ENCODE measurements at regions not wholly inside any gene's neighbourhood (a gene's known extent, or its start where the extent isn't known, plus 50 kb on each side); places are given as distances from the start of the nearest gene placed in this dataset.

DNA sequence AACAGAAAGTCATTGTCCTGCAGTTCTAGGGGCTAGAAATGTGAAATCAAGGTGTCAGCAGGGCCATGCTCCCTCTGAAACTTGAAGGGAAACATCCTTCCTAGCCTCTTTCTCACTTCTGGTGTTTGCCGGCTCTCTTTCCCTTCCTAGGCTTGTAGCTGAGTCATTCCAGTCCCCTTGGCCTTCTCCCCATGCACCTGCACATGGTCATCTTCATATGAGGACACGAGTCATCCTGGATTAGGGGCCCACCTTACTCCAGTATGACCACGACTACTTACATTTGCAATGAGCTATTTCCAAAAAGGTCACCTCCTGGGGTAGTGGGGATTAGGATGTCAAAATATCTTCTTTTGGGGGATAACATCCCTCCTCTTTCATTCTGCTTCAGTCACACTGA is 168.5 kb upstream of the CXCR4 start:
- no peak for TF ChIP-seq CTCF (IDR thresholded peaks at IDR 0.05)
- no peak for TF ChIP-seq RCOR1 (IDR thresholded peaks at IDR 0.05; ENCODE audit: low read depth, low read length)
- no peak for TF ChIP-seq HMGXB4 (CRISPR knock-in tag; IDR thresholded peaks at IDR 0.05; ENCODE audit: borderline replicate concordance)
- no peak for TF ChIP-seq MAZ (IDR thresholded peaks at IDR 0.05; ENCODE audit: borderline replicate concordance, low read depth, low read length)
- TF ChIP-seq RFX5 (IDR thresholded peaks at IDR 0.05), result no peak
- TF ChIP-seq RARB (CRISPR knock-in tag; IDR thresholded peaks at IDR 0.05), result no peak
- TF ChIP-seq, protein P1, sequence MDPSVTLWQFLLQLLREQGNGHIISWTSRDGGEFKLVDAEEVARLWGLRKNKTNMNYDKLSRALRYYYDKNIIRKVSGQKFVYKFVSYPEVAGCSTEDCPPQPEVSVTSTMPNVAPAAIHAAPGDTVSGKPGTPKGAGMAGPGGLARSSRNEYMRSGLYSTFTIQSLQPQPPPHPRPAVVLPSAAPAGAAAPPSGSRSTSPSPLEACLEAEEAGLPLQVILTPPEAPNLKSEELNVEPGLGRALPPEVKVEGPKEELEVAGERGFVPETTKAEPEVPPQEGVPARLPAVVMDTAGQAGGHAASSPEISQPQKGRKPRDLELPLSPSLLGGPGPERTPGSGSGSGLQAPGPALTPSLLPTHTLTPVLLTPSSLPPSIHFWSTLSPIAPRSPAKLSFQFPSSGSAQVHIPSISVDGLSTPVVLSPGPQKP (IDR thresholded peaks at IDR 0.05; ENCODE audit: low read depth, low read length), result no peak
- TF ChIP-seq USF2 (IDR thresholded peaks at IDR 0.05), result no peak
- TF ChIP-seq JUNB (IDR thresholded peaks at IDR 0.05), result no peak
- TF ChIP-seq POLR2A (IDR thresholded peaks at IDR 0.05; ENCODE audit: low read length), result no peak
- no peak for TF ChIP-seq KDM1A (IDR thresholded peaks at IDR 0.05; ENCODE audit: low read depth)
- no peak for TF ChIP-seq NPAS2 (CRISPR knock-in tag; IDR thresholded peaks at IDR 0.05; ENCODE audit: borderline replicate concordance)

All from A549 (cell line).